HG03558 (cell line): ENCODE measurements at regions not wholly inside any gene's neighbourhood (a gene's known extent, or its start where the extent isn't known, plus 50 kb on each side); places are given as distances from the start of the nearest gene placed in this dataset.

ENCODE experiments used
- ATAC-seq: cut with Tn5 transposase; IDR thresholded peaks from one replicate; pipeline ENCODE4 v1.9.1; 2021; ENCODE audit warnings: moderate number of reproducible peaks; ENCODE audit not compliant: unreplicated experiment; ENCODE audit errors: extremely low read depth

- no peak for ATAC-seq
Observed at GRCh38 chr4:138898282-138898681, 117.3 kb upstream of the NOCT start.

DNA sequence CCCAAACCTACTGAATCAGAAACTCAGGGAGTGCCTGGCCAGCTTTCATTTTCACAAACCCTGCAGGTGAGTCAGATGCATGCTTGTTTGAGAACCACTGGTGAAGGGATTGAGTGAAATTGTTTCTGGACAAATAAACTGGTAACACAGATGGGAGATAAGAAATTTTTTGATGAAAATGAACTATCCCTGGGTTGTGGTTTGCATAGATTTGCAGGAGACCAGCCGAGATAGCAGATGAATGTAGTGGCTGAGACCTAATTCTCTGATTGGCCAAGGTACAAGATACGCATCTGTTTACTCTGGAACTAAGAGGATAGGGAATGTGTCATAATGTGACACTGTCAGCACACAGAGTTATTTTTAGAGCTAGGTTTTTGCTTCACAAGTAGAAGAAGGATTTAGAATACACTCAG, 117.8 kb upstream of the NOCT start:
- no peak for ATAC-seq

DNA sequence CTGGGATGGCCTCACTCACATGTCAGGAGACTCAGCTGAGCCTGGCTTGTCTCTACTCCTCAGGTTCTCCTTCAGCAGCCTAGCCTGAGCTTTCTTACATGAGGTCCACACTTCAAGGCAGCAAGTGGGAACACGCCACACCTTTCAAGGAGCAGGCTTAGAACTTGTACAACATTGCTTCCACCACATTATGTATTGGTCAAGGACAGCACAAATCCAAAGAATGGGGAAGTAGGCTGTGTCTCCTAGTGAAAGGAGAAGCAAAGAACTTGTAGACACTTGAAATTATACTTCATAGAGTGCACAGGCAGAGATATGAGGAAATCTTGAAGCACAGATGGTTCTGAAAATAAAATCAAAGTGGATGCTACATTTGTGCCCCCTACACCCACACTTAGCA, 120.9 kb upstream of the NOCT start:
- ATAC-seq = no peak

DNA sequence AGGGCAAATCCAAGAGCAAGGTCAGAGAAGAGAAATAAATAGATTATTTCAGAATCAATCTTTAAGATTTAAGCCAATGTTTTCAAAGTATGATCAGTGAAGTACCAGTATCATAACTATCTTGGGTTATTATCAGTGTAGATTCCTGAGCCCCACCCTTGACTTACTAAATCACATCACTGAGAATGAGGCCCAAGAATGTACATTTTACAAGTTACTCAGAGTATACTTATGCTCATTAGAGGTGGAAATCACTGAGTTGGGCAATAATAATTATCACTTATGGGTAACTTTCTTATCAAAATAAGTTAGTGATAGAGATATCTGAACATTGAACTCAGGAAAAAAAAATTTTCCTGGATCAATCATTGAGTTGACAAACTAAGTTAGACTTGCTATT, 121.6 kb upstream of the NOCT start:
- ATAC-seq = no peak

- no peak for ATAC-seq
Observed at GRCh38 chr4:138892483-138893407, 122.8 kb upstream of the NOCT start.

DNA sequence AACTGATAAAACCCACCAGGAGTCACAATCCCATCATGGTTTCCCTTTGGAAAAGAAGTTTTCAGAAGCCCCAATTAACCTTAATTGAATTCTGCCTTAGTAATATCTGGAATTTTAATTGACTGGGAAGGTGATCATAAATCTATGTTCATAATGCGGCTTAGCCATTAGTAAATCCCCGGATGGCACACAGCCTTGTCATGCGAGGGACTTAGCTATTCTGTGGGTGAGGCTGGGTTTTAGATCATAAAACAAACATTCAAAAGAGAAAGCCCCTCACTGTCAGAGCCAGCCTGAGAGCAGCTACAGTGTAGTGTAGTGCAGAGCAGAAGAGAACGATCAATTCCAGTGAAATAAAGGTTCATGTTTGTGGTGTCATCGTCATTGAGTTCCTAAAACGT, 124.0 kb upstream of the NOCT start:
- no peak for ATAC-seq

GRCh38 chr4:138890891-138891570, 124.5 kb upstream of the NOCT start:
- no peak for ATAC-seq

DNA sequence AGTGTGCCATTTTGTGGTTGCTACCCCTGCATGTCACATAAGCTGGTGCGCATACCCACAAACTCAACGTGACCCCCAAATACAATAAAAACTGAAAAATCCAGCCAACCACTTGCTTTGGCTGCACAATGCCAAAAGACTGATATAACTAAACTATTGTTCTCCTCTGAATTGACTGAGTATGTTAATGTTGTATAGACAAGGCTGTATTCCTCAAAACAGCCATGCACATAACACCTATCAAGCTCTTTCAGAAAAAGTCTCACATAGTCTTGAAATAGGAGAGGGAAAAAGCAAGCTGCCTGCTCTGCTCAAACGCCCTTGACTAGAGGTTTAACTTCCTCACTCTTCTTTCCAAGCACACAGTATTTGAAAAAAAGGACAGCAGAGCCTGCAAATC, 126.4 kb upstream of the NOCT start:
- ATAC-seq = no peak

DNA sequence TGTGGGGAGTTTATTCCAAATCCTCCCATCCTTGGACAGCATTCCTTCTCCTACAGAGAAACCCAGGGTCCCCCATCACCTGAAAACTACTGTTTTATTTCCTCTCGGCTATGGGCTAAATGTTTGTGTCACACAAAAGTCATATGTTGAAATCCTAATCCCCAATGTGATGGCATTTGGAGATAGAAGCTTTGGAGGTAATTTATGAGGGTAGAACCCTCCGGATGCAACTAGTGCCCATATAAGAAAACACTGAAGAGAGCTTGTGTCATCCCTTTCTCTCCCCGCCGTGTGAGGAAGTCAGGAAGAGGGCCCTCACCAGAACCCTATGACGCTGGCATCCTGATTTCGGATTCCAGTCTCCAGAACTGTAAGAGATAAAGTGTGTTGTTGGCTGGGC, 127.8 kb upstream of the NOCT start:
- ATAC-seq = no peak

DNA sequence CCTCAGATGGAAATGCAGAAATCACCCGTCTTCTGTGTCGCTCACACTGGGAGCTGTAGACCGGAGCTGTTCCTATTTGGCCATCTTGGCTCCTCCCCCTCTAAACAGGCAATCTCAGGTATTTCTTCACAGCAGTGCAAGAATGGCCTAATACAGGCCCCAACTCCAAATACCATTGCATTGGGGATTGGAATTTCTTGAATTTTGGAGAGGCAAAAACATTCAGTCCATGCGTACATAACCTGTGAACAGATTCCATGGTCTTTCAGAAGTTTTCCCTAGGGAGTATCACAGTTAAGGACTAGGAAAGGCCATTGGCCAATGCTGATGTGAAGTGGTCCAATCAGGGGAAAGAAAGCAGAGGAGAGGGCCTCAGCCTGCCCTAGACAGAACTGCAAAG, 128.2 kb upstream of the NOCT start:
- ATAC-seq = no peak

GRCh38 chr4:138879757-138880156, 135.8 kb upstream of the NOCT start:
- no peak for ATAC-seq

DNA sequence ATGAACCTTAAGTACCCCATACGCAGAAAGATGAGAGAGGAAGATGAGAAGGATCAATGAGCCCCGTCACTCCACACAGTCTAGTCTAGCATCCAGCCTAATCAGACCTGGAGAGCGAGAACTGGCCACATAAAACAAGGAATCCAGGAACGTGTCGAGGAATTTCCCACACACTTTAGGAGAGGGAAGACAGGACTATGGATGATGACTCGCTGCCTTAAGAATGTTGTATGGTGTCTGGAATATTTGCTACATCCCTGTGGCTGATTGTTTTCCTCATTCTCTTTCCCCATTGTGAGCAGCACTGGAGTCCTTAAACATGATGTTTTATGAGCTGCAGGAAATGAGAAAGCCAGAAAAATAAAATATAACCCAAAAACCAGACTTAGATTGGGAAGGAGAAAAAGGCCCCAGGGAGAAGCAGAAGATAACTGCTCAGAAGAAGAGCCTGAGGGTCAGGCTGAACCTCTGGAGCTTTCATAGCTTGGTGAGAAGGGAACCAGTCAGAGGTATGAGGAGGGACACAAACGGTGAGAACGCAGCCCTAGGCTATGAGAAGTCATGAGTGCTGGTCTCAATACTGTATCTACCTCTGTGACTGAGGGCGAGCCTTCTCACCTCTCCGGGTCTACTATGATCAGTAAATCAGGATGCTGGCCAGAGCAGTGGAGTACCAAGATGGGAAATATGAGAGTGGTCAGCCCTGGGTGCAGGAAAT, 139.5 kb upstream of the NOCT start:
- ATAC-seq = no peak

- no peak for ATAC-seq
Observed at GRCh38 chr4:138871555-138871875, 144.1 kb upstream of the NOCT start.

DNA sequence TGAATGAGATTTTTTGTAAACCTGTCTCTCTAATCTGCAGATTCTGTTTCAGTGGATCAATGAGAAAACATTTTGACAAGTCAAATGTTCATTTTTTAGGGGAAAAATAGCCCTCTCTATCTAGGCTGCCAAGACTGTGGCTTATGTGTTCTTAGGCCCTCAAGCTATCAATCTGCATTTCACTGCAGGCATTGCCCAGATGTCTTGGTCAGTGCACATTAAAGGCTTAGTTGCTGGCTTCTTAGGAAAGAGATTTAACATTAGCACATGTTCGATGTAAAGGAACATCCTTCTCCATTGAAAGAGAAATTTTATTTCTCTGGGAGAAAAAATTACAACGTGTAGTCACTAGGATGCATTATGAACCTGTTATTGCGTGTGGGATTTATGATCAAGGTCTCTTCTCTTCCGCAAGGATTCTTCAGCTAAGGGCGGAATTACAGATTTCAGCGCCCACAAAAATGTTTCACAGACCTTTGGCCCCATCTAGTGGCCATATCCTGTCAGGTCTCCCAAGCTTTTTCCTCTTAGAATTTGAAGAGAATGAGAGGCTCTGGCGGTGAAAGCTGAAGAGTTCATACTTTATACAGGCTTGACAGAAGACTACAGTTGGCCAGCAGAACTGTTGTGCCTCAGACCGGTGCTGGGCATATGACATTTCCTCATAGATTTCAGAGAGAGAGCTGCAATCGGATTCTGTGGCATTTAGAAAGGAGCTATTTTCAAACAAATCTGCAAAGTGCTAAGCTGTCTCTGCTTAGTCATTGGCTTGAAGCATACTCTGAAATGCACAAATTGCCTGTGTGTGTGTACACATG, 144.6 kb upstream of the NOCT start:
- no peak for ATAC-seq

- no peak for ATAC-seq
Observed at GRCh38 chr4:138869631-138870030, 145.9 kb upstream of the NOCT start.

GRCh38 chr4:138869165-138869564, 146.4 kb upstream of the NOCT start:
- ATAC-seq = no peak

- ATAC-seq = no peak
Observed at GRCh38 chr4:138868562-138868961, 147.0 kb upstream of the NOCT start.

DNA sequence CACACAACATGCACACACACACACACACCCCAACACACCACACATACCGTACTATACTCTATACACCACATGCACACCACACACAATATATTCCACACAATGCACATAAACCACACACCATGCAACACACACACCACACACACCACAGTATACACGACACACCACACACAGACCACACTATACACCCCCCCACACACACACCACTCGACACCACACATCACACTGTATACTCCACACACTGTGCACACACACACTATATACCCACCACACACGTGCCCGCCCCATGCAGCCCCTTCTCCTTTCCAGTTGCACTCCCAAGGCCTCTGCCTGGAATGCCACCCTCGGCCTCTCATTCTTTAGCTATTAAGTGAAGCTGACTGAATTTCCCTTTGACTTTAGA, 148.2 kb upstream of the NOCT start:
- no peak for ATAC-seq

- ATAC-seq = no peak
Observed at GRCh38 chr4:138866314-138866713, 149.3 kb upstream of the NOCT start.

GRCh38 chr4:138865765-138866164, 149.8 kb upstream of the NOCT start:
- ATAC-seq = no peak
